ENCODE measurements at regions not wholly inside any gene's neighbourhood (a gene's known extent, or its start where the extent isn't known, plus 50 kb on each side); places are given as distances from the start of the nearest gene placed in this dataset.

DNA sequence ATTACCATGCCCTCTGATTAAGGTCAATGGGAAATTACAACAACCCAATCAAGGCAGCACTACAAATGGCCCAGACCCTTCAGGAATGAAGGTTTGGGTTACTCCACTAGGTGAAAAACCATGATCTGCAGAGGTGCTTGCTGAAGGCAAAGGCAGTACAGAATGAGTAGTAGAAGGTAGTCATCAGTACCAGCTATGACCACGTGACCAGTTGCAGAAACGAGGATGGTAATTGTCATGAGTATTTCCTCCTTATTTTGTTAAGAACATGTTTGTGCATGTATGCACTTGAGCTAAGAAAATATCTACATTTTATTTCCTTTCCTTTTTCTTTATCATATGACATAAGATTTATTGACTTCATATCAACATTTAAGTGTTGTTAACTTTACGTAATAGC lies 607.1 kb downstream of the KCNT2 start:
- DNase-seq = no peak

DNA sequence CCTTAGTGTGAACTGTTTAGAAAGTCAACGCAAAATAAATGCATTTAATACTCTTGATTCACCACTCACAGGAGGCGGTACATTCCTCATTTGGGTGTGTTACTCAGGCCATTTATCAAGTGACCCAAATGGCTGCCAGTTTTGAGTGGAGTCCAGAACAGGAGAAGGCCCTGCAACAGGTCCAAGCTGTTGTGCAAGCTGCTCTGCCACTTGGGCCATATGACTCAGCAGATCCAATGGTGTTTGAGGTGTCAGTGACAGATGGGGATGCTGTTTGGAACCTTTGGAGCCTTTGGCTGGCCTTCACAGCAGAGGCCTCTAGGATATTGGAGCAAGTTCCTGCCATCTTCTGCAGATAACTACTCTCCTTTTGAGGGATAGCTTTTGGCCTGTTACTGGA lies 609.2 kb downstream of the KCNT2 start:
- no peak for DNase-seq

DNA sequence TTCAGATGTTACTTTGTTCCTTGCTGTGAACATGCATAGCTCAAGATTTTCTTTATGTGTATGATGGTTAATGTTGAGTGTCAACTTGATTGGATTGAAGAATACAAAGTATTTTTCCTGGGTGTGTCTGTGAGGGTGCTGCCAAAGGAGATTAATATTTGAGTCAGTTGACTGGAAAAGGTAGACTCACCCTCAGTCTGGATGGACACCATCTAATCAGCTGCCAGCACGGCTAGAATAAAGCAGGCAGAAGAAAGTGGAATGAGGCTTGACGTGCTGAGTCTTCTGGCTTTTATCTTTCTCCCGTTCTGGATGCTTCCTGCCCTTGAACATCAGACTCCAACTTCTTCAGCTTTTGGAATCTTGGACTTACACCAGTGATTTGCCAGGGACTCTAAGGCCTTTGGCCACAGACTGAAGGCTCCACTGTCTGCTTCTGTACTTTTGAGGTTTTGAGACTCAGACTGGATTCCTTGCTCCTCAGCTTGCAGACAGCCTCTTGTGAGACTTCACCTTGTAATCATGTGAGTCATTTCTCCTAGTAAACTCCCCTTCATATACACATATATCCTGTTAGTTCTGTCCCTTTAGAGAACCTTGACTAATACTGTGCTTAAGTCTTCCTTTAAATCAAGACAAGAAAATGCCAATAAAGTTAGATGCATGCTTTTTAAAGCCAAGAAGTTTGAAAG lies 626.6 kb downstream of the KCNT2 start:
- no peak for DNase-seq

DNA sequence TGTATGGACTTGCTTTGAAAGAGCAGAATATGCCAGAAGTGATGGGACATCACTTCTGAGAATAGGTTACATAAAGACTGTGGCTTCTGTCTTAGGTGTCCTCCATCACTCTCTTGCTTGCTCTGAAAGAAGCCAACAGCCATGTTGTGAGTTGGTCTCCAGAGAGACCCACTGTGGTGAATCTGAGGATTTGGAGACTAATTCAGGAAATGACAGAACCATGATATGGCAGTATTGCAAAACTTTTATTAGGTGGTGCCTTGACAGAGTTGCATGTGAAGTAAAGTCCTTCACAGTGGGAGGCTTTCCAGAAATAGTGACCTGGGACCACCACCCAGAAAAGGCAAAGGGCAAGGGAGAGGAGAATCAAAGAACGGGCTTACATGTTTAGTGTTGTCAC lies 628.6 kb downstream of the KCNT2 start:
- no peak for DNase-seq

DNA sequence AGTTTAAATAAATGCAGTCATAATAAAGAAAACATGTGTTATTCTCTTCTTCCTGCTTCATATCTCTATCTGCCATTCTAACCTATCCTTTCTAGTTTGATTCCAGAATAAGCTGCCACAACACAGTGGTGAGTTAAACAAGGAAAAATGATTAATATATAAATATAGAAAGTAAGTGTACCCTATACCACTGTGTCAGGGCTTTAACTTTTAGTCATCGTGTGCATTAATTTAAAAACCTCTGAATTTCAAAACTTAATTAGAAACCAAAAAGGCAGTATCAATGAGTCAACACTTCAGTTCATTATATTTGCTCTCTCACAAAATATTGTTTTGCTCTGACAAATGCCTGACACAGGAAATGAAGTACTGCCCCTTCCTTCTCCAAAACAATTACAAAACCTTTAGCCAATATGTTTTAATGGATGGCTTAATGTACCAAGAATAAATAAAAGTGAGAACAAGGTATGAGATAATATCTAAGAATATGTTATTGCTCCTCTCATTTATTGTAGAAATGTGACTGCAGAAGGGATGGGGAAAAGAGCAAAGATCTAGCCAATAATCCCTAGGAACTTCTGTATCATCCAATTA lies 634.8 kb downstream of the KCNT2 start:
- DNase-seq = no peak

DNA sequence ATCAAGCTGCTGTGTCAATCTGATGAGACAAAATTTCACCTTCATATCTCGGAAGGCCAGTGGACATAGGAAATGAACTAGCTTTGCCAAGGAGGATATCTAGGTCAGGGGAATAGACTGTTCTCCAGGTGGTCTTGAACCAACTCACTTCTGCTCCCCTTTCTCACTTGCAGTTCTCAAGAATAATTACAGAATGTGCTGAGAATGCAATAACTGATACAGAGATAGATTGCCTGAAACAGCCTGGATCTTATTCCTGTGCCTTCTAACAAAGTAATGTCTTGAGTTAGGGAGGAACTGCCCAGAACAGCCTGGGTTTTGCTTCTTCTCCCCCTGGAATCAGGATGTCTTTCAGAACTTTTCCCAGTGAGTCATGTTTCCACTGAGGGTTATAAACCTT lies 636.7 kb downstream of the KCNT2 start:
- DNase-seq = no peak

- DNase-seq = no peak
Measured at GRCh38 chr1:195970209-195970608, 638.0 kb downstream of the KCNT2 start.

DNA sequence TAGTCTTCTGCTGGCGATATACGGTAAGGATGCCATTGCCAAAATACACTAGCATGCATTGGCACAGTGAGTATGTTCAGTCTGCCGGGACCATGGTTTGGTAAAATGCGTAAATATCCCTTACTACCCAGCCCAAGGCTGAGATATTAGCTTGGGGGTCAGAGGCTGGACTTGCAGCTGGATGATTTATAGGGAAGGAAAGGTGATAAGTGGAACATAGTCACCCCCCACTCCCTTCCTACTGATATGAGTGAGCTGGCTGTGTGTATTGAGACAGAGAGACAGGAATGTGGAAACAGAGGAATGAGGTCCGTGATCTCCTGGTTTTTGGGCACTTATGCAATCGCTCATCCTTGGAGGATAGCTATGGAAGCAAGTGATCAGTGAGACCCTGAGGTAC lies 642.8 kb downstream of the KCNT2 start:
- DNase-seq = no peak

DNA sequence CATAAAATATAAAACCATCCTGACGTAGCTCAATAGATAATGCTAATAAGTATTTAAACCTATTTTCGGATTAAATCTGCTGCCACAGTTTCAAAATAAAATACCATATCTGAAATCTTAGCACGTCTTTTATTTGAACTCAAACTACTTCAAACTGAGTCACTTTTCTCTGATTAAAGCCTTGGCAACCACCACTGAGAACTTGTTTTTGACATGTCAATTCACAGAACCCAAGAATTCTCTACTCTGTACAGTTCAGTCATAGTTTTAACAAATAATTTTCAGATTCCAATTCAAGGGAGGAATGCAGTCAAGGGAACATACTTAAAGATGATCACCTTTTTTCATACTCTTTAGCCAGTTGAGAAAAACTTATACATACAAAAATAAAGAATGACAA lies 643.2 kb downstream of the KCNT2 start:
- no peak for DNase-seq

GRCh38 chr1:195964516-195964915 lies 643.7 kb downstream of the KCNT2 start:
- no peak for DNase-seq

DNA sequence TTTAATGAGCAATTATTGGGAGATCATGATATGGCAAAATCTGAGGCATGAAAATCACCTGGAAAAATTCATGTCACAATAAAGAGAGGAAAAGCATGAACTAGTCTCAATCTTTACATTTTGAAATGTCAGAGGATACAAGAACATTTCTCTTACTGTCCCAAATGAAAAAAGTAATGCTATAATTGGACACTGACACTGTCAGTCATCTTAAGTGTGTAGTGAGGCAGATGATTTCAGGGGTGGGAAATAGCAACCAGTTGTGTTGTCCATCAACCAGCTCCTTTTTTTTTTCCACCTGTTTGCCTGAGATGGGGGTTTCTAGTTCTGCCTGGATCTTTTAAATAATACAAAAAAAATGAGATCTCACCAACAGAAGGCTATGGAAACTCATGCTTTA lies 646.2 kb downstream of the KCNT2 start:
- DNase-seq = no peak

DNA sequence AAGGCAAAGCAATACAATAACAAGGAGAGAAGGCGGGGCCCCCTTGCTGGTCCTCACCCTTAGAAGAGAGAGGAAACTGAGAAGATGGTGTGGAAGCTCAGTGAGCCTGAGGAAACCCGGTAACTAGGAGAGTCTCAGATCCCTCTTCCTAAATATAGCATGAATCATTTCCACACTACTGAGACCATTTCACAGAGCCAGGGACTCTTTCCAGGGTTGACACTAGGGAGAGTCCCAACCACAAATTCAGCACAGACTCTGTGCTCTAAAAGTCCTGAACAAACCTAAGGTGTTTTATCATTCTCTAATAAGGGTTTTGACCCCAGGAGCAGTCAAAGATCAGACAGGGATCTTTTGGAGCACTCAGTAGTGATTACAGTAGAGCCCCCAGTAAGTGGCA lies 647.7 kb downstream of the KCNT2 start:
- DNase-seq = no peak

DNA sequence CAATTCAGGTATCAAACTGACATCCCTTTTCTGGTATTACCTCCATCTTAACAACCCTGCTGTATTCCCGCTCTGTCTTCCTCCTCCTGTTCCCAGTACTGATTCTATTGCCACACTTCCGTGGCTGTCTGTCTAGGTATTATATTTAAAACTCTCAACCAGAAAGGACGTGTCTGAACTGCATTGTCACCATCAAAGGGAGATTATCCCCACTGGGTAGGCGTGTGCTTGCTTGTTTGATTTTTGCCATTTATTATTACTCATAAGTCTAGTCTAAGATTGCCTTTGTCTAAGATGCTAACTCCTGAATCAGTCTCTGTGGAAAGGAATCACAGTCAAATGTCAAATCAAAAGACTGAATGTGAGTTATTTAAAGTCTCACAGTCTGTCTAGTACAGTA lies 650.1 kb downstream of the KCNT2 start:
- DNase-seq = no peak

- DNase-seq = no peak
Measured at GRCh38 chr1:195956845-195957244, 651.4 kb downstream of the KCNT2 start.

- DNase-seq = no peak
Measured at GRCh38 chr1:195954848-195955247, 653.4 kb downstream of the KCNT2 start.

DNA sequence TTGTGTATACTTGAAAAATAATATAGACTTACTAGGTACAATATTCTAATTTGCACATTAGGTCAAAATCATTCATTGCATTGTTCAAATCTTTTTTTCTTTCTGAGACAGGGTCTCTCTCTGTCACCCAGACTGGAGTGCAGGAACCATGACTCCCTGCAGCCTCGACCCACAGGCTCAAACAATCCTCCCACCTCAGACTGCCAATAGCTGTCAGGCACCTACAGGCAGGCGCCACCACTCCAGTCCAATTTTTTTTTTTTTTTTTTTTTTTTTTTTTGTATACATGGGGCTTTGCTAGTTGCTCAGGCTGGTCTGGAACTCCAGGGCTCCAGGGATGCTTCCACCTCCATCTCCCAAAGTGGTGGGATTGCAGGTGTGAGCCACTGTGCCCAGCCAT lies 656.9 kb downstream of the KCNT2 start:
- DNase-seq = no peak

DNA sequence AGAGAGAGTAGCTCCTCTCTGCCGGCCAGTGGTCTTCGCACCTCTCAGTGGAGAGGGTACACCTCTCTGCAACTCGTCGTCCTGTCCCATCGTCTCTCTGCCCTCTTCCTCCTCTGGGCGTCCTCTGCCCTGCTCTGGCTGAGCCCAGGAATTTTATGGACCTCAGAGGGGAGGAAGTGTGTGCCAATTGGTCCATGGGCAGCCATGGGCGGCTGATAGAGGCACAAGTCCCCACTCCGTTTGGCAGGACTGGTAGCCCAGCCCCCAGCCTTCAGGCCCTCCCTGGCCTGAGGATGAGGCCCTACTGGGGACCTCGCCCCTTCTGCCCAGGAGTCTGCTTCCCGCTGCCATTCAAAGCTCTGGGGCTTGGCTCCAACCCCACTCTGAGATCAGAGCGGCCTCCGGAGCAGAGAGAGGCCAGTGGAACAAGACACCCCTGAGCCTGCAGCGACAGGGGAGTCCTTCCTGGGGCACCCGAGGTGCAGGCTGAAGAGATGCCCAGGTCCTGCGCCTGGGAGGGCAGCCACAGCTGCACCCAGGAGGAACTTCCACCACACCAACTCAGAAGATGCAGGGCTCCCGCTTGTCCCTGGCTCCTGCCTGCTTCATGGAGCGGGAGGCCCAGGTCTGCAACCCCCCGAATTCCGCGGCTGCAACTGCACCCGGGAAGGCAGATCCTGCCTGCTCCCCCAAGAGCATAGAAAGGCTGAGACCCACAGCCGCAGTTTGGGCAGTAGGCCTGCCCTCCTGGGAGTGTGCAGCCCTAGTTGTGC lies 659.9 kb downstream of the KCNT2 start:
- DNase-seq = no peak

GRCh38 chr1:195946500-195946899 lies 661.7 kb downstream of the KCNT2 start:
- DNase-seq = no peak

- no peak for DNase-seq
Measured at GRCh38 chr1:195941795-195942194, 666.4 kb downstream of the KCNT2 start.

DNA sequence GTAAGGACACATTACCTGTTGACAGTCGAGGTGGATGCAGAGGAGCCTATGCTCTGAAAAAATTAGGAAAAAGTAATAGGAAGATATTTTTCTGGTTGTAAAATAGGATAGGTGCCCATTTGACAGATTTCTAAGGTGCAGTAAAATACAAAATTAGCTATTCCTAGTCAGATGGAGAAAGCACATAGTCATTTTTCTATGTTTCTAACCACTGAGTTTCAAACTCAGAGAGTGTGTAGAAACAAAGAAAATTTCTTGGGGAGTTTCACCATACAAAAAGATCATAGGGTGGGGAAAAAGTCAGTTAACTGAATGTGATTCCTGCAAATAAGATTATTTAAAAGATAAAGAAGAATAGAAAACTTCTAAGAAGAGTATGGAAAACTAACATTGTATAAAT lies 666.9 kb downstream of the KCNT2 start:
- DNase-seq = no peak

GRCh38 chr1:195939844-195940243 lies 668.4 kb downstream of the KCNT2 start:
- no peak for DNase-seq

- DNase-seq = no peak
Measured at GRCh38 chr1:195934817-195935553, 673.3 kb downstream of the KCNT2 start.

GRCh38 chr1:195933835-195934234 lies 674.4 kb downstream of the KCNT2 start:
- no peak for DNase-seq

DNA sequence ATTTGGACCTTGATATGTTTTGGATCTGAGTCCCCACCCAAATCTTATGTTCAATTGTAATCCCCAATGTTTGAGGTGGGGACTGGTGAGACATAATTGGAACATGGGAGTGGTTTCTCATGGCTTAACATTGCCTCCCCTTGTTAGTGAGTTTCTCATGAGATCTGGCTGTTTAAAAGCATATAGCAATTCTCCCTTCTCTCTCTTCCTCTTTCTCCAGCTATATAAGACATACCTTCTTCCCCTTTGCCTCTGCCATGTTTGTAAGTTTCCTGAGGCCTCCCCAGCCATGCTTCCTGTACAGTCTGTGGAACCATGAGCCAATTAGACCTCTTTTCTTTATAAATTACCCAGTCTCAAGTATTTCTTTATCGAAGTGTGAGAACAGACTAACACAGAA lies 692.4 kb downstream of the KCNT2 start:
- no peak for DNase-seq

Measured in femur (tissue), 1 donor.